ENCODE measurements at regions not wholly inside any gene's neighbourhood (a gene's known extent, or its start where the extent isn't known, plus 50 kb on each side); places are given as distances from the start of the nearest gene placed in this dataset.

DNA sequence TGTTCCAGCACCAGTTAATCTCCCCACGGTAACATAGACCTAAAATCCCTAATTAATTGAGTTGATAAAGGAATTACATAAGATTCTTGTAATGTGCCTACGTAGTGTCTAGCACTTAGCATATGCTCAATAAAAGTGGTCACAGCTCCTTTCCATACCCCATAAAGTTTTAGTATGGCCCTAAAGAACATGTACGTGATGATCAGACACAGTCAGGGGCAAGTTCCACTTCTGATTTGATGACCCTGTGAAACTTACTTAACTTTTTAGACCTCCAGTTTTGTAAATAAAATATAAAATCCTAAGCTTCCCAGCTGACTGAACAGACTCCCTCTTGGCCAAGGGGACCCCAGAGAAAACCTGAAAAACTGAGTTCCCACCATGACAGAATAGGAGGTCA is 391.3 kb upstream of the ERCC4 start:
- no peaks in the 10 kb centered on the region for H4K20me1 ChIP-seq (replicated peaks; ENCODE audit: insufficient read depth)
- H3K9me2 ChIP-seq (ENCODE audit: insufficient read depth): peaks cover 7% of the 10 kb centered on the region; the same call in 1 of the 2 replicates
- H3K27me3 ChIP-seq (ENCODE audit: insufficient read depth): no peaks in the 10 kb centered on the region
- H2AFZ ChIP-seq: no peak overlapping the region
- H3K4me1 ChIP-seq (ENCODE audit: insufficient read depth): no peaks in the 10 kb centered on the region; the same call in 1 of the 2 replicates
- no peak overlapping the region for H3K4me3 ChIP-seq
- peaks cover 4% of the 10 kb centered on the region; the same call in 1 of the 2 replicates for H3K36me3 ChIP-seq (ENCODE audit: insufficient read depth)
- Mint-ChIP-seq H3K27me3 (ENCODE audit: insufficient read depth, low read depth, poor library complexity) (peaks cover 5% of the 10 kb centered on the region), H3K4me1 (peaks cover 5% of the 10 kb centered on the region), H3K4me3 (no peak overlapping the region), H3K27ac (no peak overlapping the region; the same call in 1 of the 2 replicates), H3K9me3 (no peaks in the 10 kb centered on the region), H3K36me3 (ENCODE audit: low read depth) (no peaks in the 10 kb centered on the region; the same call in 2 of the 3 replicates)
- H3K27ac ChIP-seq (ENCODE audit: low read depth): no peak overlapping the region
- H3K4me2 ChIP-seq: no peak overlapping the region
- DNase-seq (ENCODE audit: low spot score) (no peak), ATAC-seq (no peak)
- no peaks in the 10 kb centered on the region for H3F3A ChIP-seq (replicated peaks; ENCODE audit: low read depth)
- TF ChIP-seq ZNF114 (CRISPR knock-in tag; IDR thresholded peaks at IDR 0.05) (no peak), STAT1 (IDR thresholded peaks at IDR 0.05; ENCODE audit: unreplicated experiment) (no peak), ZNF331 (CRISPR knock-in tag; IDR thresholded peaks at IDR 0.05; ENCODE audit: low read depth) (no peak), CREB1 (CRISPR knock-in tag; IDR thresholded peaks at IDR 0.05; ENCODE audit: low read depth) (no peak), REST (IDR thresholded peaks at IDR 0.05; ENCODE audit: unreplicated experiment) (no peak), ETS1 (IDR thresholded peaks at IDR 0.05) (no peak), EZH2 (IDR thresholded peaks at IDR 0.05; ENCODE audit: low read depth, unreplicated experiment) (no peak), JUNB (IDR thresholded peaks at IDR 0.05; ENCODE audit: unreplicated experiment) (no peak), POLR2AphosphoS5 (IDR thresholded peaks at IDR 0.05; ENCODE audit: low read depth) (no peak), NANOG (IDR thresholded peaks at IDR 0.05; ENCODE audit: borderline replicate concordance) (no peak)
- TF ChIP-seq, protein P1, sequence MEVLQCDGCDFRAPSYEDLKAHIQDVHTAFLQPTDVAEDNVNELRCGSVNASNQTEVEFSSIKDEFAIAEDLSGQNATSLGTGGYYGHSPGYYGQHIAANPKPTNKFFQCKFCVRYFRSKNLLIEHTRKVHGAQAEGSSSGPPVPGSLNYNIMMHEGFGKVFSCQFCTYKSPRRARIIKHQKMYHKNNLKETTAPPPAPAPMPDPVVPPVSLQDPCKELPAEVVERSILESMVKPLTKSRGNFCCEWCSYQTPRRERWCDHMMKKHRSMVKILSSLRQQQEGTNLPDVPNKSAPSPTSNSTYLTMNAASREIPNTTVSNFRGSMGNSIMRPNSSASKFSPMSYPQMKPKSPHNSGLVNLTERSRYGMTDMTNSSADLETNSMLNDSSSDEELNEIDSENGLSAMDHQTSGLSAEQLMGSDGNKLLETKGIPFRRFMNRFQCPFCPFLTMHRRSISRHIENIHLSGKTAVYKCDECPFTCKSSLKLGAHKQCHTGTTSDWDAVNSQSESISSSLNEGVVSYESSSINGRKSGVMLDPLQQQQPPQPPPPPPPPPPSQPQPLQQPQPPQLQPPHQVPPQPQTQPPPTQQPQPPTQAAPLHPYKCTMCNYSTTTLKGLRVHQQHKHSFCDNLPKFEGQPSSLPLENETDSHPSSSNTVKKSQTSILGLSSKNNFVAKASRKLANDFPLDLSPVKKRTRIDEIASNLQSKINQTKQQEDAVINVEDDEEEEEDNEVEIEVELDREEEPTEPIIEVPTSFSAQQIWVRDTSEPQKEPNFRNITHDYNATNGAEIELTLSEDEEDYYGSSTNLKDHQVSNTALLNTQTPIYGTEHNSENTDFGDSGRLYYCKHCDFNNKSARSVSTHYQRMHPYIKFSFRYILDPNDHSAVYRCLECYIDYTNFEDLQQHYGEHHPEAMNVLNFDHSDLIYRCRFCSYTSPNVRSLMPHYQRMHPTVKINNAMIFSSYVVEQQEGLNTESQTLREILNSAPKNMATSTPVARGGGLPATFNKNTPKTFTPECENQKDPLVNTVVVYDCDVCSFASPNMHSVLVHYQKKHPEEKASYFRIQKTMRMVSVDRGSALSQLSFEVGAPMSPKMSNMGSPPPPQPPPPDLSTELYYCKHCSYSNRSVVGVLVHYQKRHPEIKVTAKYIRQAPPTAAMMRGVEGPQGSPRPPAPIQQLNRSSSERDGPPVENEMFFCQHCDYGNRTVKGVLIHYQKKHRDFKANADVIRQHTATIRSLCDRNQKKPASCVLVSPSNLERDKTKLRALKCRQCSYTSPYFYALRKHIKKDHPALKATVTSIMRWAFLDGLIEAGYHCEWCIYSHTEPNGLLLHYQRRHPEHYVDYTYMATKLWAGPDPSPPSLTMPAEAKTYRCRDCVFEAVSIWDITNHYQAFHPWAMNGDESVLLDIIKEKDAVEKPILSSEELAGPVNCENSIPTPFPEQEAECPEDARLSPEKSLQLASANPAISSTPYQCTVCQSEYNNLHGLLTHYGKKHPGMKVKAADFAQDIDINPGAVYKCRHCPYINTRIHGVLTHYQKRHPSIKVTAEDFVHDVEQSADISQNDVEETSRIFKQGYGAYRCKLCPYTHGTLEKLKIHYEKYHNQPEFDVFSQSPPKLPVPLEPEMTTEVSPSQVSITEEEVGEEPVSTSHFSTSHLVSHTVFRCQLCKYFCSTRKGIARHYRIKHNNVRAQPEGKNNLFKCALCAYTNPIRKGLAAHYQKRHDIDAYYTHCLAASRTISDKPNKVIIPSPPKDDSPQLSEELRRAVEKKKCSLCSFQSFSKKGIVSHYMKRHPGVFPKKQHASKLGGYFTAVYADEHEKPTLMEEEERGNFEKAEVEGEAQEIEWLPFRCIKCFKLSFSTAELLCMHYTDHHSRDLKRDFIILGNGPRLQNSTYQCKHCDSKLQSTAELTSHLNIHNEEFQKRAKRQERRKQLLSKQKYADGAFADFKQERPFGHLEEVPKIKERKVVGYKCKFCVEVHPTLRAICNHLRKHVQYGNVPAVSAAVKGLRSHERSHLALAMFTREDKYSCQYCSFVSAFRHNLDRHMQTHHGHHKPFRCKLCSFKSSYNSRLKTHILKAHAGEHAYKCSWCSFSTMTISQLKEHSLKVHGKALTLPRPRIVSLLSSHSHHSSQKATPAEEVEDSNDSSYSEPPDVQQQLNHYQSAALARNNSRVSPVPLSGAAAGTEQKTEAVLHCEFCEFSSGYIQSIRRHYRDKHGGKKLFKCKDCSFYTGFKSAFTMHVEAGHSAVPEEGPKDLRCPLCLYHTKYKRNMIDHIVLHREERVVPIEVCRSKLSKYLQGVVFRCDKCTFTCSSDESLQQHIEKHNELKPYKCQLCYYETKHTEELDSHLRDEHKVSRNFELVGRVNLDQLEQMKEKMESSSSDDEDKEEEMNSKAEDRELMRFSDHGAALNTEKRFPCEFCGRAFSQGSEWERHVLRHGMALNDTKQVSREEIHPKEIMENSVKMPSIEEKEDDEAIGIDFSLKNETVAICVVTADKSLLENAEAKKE (CRISPR knock-in tag; IDR thresholded peaks at IDR 0.05): no peak
- H3K79me2 ChIP-seq (replicated peaks; ENCODE audit: insufficient read depth): no peaks in the 10 kb centered on the region
